ENCODE measurements at regions not wholly inside any gene's neighbourhood (a gene's known extent, or its start where the extent isn't known, plus 50 kb on each side); places are given as distances from the start of the nearest gene placed in this dataset.

- TF ChIP-seq CTCF (IDR thresholded peaks at IDR 0.05; ENCODE audit: low read depth, low read length, poor library complexity, severe bottlenecking) (no peak), EZH2phosphoT487 (IDR thresholded peaks at IDR 0.05; ENCODE audit: borderline replicate concordance, low read length) (no peak)
Measured at GRCh38 chr6:74551896-74552295, 654.0 kb downstream of the COL12A1 start.
